Testis (tissue), 2 donors: ENCODE measurements at regions not wholly inside any gene's neighbourhood (a gene's known extent, or its start where the extent isn't known, plus 50 kb on each side); places are given as distances from the start of the nearest gene placed in this dataset.

Source experiments
- CTCF ChIP-seq, 3 experiments: fragments of 450-650 bp in 2 of 3; fragments of 200-600 bp in 1 of 3; sonication (generic) in 1 of 3; IDR thresholded peaks; one replicate each; pipeline ENCODE4 v1.5.1; 2016 to 2019; ENCODE audit warnings: antibody characterized with exemption in 3 of 3, mild to moderate bottlenecking in 2 of 3, moderate library complexity in 1 of 3
- POLR2A ChIP-seq: fragments of 450-650 bp; IDR thresholded peaks from one replicate; pipeline ENCODE4 v1.6.1; 2017; ENCODE audit warnings: antibody characterized with exemption, mild to moderate bottlenecking, moderate library complexity

GRCh38 chr11:45054956-45055355, 91.5 kb upstream of the PRDM11 start:
- TF ChIP-seq CTCF (IDR thresholded peaks at IDR 0.05) (no peak), POLR2A (no peak)
